Activated effector memory CD4-positive, alpha-beta T cell treated with anti-CD3 and anti-CD28 coated beads, Interleukin-2, amount 50 U/mL, for 16 hours (primary cell): ENCODE measurements at regions not wholly inside any gene's neighbourhood (a gene's known extent, or its start where the extent isn't known, plus 50 kb on each side); places are given as distances from the start of the nearest gene placed in this dataset.
"Not testable (repeated sequence)": the region's sequence is repeated elsewhere in the genome, so short reads cannot be mapped to it uniquely, and the experiment has no call there.

Experiments used
- DNase-seq: peaks from one replicate; pipeline ENCODE4 v3.0.0-alpha.2; 2020

DNA sequence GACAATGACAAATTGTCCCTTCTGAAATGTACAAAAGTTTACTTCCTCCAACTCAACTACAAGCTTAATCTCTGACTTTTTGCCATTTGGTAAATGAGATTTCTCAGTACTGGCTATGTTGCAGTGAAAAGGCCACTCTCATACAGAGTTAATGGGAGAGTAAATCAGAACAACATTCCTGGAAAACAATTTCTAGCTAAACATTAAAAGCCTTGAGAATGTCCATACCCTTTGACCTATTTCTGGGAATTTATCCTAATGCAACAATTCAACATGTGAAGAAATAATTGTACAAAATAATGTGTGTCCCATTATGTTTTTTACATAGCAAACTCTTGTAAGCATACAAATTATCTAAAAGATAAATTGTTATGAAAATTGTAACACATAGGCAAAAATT, 56.3 kb upstream of the SPEF2 start:
- DNase-seq = no peak

DNA sequence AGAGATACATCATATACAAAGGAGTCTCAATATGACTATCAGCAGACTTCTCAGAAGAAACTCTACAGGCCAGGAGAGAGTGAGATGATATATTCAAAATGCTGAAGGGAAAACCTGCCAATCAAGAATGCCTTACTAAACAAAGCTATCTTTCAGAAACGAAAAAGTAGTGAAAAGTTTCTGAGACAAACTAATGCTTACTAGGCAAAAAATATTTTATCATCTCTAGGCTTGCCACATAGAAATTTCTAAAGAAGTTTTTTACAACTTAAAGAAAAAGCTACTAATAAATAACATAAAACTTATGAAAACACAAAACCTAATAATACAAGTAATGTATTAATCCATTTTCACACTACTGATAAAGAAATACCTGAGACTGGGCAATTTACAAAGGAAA, 59.9 kb upstream of the SPEF2 start:
- no peak for DNase-seq

DNA sequence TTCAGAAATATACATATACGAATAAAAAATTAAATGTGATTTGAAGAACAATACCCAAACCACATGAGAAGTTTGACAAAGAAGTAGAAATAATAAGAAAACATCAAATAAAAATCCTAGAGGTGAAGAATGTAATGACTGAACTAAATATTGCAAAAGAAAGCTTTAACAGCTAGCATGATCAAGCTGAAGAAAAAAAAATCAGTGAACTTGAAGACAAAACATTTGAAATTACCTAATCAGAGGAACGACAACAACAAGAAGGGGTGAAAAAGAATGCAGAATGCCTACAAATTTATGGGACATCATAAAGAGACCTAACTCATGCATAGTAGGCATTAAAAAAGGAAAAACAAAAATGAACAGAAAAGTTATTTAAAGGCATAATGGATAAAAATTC, 60.5 kb upstream of the SPEF2 start:
- no peak for DNase-seq

DNA sequence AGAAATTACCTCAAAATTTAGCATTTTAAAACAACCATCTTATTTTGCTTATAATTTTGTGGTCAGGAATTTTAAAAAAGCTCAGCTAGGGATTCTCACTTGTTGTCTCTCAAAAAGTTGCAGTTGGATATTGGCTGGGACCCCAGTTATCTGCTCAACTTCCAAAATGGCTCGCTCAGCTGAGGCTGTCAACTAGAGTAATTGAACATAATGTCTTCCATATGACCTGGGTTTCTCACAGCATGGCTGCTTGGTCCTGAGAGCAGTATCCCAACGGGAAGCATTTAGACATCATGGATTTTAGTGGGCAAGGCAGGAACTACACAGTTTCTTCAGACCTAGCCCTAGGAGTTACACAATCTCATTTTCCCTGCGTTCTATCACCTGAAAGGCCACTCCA, 63.6 kb upstream of the SPEF2 start:
- DNase-seq = no peak

- DNase-seq = no peak
Measured at GRCh38 chr5:35545190-35545589, 72.5 kb upstream of the SPEF2 start.

- DNase-seq = no peak
Measured at GRCh38 chr5:35543408-35543807, 74.3 kb upstream of the SPEF2 start.

DNA sequence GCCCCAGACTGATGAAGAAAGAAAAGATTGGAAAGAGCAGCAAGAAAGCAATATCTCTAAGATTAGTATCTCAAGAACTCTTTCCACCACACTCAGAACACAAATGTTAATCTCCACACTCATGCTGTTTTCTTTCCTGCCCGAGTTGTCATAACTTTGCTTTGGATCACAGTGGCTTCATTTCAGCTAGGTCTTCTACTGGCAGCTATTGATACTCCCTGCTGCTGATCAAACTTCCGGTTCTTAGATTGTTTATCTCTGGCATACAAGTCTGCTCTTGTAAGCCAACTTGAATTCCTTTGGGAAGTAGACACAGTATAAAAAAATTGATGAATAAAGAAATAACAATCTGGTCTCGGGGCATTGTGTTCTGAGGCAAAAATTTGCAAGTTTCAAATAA, 77.7 kb upstream of the SPEF2 start:
- DNase-seq = no peak

- DNase-seq = no peak
Measured at GRCh38 chr5:35538198-35538931, 79.3 kb upstream of the SPEF2 start.

DNA sequence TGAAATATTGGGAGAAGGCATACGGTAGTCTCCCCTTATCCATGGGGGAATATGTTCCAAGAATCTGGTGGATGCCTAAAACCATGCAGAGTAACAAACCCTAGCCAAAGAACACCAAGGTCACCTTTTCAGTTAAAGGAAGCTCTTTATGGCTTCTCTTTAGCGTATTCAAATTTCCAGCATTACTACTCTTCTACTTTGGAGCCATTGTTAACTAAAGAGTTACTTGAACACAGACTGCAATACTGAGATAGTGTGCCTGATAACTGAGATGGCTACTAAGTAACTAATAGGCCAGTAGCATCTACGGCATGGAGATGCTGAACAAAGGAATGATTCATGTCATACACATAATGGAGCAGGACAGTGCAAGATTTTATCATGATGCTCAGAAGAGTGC, 84.5 kb upstream of the SPEF2 start:
- no peak for DNase-seq

DNA sequence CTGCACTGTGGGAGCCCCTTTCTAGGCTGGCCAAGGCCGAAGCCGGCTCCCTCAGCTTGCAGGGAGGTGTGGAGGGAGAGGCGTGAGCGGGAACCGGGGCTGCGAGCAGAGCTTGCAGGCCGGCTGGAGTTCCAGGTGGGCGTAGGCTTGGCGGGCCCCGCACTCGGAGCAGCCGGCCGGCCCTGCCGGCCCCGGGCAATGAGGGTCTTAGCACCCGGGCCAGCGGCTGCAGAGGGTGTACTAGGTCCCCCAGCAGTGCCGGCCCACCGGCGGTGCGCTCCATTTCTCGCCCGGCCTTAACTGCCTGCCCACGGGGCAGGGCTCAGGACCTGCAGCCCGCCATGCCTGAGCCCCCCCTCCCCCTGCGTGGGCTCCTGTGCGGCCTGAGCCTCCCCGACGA, 86.1 kb upstream of the SPEF2 start:
- not testable (repeated sequence) for DNase-seq

DNA sequence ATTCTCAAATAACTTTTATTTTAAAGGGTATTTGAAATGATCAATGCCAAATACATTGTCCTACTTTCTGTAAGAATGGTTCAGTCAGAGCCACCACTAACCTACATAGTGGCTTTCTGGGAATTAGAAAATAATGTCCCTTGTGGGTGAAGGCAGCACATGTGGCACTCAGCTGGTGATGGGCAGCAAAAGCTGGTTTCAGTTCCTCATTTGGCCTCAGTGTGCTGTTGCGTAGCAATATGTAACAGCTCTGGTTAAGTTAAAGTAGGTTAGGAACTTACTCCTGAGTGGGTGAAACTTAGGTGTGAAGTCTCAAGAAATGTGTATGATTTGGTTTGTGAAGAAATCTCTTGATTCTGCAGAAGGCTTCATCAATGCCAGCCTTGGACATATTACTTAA, 99.6 kb upstream of the SPEF2 start:
- no peak for DNase-seq

GRCh38 chr5:35516271-35516670, 101.4 kb upstream of the SPEF2 start:
- DNase-seq = no peak

DNA sequence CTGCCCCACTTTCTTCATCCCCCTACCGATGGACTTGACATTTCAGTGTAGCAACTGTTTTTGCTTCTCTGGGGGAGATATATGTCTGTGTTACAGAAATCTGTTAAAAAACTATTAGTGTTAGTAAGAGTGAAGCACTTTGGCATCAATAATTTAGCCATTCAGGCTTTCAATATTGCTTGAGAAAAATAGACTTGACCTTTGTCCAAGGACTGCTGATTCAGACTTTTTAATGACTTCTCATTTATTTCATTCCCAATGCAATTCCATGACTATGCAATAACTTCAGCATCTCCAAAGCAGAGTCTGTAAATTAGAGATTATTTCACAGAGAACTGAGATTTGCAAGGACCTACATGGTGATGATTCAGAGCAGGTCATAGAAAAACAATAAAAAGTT, 104.1 kb upstream of the SPEF2 start:
- DNase-seq = no peak

DNA sequence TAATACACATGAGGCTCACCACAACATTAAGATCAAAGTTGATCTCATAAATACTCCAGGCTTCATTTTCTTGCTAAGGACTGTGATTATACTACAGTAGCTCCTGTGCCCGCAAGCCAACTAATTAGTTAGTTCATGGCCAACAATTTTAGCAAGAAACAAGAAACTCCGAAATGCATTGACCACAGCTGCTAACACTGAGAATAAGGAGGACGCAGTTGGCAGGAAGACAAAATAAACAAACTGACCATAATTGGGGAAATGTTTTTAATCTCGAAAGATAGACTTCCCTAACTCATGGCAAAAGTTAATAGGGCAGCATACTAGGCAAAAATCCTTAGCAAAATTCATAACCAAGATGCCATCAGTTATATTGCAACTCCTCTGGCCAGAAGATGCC, 115.5 kb upstream of the SPEF2 start:
- DNase-seq = no peak

GRCh38 chr5:35488791-35489190, 128.9 kb upstream of the SPEF2 start:
- no peak for DNase-seq

GRCh38 chr5:35488055-35488454, 129.6 kb upstream of the SPEF2 start:
- no peak for DNase-seq

DNA sequence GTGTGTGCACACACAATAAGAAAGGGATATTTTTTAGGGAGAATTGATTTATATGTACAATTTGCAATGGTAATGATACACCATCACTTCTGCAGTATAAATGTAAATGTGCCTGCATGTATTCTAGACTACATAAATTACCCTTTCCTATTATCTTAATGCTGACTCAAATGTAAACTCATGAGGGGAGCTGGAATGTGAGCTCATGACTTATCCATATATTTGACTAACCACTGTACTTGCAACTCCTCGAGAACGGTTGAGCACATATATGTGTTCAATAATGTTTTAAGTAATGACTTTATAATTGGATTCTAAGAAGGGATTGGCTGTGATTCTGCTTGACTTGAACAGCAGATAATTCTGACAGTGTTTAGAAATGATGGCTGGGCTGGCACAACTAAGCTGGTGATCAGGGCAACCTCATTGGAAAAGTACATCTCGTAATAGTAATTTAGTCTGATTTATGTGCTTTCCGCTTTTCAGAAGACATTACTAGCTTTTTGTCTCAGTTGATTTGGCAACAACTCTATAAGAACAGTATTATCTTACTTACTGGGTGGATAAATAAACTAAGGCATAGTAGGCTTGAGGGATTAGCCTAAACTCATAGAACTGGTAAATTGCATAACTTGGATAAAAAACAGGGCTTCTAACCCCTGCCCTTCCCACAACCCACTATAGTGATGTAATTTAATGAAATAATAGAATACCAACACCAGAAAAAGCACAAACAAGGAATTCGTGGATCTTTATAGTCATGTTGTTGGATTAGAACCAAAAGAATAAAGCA, 130.2 kb upstream of the SPEF2 start:
- DNase-seq = no peak

- no peak for DNase-seq
Measured at GRCh38 chr5:35485487-35485886, 132.2 kb upstream of the SPEF2 start.

GRCh38 chr5:35484241-35484640, 133.4 kb upstream of the SPEF2 start:
- DNase-seq = no peak

GRCh38 chr5:35483780-35484179, 133.9 kb upstream of the SPEF2 start:
- no peak for DNase-seq

GRCh38 chr5:35483191-35483590, 134.5 kb upstream of the SPEF2 start:
- DNase-seq = no peak

DNA sequence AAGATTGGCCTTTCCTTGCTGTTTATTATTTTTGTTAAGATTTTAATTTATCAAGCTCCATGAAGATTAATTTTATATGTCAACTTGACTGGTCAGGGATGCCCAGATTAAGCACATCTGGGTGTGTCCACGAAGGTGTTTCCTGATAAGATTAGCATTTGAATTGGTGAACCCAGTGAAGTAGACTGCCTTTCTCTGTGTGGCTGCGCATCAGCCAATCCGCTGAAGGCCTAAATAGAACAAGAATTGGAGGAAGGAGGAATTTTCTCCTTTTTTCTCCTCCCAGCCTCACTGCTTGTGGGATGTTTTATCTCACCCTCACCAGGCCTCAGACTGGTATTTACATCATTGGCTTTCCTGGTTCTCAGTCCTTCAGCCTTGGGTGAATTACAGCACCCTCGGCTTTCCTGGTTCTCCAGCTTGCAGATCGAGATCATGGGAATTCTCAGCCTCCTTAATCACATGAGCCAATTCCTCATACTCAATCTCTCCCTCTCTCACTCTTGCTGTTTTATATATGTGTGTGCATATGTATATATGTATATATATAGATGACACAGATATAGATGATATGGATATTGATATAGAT, 135.4 kb upstream of the SPEF2 start:
- no peak for DNase-seq

DNA sequence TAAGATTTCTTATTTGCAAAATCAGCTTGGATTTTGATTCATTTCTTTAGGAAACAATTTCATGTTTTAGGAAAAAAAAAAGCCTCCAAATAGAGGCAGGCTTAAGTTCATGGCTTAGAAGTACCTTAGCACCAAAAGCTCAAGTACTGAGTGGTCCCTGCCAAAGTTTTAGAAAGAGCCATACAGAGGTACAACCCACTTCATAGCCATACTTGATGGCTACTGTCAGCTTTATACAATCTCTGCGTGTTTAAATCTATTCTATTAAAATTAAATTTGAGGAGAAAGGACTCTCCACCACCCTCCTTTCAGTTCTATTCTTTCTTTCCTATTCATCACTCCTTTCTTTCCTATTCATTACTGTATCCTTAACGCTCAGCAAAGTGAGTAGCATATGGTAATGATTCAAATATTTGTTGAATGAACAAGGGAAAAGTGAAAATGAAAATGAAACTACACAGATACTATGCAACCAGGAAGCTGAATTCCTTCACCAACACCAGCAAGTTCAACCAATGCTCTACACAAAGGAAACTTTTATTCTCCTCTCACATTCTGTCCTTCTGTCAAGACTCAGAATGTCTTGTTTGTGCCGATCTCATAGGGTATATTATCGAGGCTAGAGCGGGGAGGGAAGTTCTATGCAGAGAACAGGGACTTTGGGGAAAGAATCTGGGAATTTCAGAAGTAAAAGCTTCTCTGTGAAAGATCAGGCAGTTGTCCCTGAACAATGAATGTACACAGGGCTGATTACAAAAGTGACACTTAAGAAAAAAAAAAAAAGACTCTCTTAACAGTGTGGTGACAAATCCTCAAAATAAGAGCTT, 138.6 kb upstream of the SPEF2 start:
- DNase-seq = no peak
